DND-41 (cell line): ENCODE measurements at regions not wholly inside any gene's neighbourhood (a gene's known extent, or its start where the extent isn't known, plus 50 kb on each side); places are given as distances from the start of the nearest gene placed in this dataset.

Experiments
- EZH2 ChIP-seq: IDR thresholded peaks from 3 replicates; pipeline ENCODE4 v1.6.1; 2012; ENCODE audit warnings: borderline replicate concordance, low read depth, mild to moderate bottlenecking, moderate library complexity, low read length, inconsistent platforms; ENCODE audit not compliant: severe bottlenecking
- TF ChIP-seq, protein P1 (sequence below): IDR thresholded peaks from 2 replicates; pipeline ENCODE4 v1.5.1; 2012; ENCODE audit warnings: borderline replicate concordance, low read length, moderate library complexity, mild to moderate bottlenecking; ENCODE audit not compliant: poor library complexity, severe bottlenecking; ENCODE audit errors: extremely low read depth

DNA sequence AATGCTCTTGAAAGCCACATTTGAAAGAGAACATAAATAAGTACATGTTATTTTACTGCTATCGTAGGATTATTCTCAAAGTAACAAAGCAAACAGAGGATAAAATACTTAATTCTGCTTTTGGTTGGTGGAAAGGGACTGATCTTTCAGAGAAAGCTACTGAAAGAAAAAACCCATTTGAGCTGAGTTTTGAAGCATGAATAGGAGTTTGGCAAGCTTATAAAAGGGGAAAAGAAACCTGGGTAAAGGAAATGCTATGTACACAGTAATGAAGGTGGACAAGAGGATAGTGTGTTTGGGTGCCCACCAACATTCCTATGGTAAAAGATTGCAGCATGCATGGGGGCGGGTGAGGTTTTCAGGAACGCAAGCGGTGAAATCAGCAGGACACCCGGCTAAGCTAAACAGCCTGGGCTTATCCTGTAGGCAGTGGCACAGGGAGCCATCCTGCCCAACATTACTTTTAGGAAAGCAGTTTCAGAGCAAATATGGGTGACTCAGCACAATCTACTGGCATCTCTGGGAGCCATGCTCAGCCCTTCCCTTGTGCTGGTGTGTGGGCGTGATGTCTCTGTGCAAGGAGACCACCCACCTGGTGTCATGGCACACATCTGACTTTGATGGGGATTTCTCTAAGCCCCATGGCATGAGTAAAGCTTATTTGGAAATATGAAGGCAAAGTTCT, 673.9 kb upstream of the KLF4 start:
- TF ChIP-seq, protein P1, sequence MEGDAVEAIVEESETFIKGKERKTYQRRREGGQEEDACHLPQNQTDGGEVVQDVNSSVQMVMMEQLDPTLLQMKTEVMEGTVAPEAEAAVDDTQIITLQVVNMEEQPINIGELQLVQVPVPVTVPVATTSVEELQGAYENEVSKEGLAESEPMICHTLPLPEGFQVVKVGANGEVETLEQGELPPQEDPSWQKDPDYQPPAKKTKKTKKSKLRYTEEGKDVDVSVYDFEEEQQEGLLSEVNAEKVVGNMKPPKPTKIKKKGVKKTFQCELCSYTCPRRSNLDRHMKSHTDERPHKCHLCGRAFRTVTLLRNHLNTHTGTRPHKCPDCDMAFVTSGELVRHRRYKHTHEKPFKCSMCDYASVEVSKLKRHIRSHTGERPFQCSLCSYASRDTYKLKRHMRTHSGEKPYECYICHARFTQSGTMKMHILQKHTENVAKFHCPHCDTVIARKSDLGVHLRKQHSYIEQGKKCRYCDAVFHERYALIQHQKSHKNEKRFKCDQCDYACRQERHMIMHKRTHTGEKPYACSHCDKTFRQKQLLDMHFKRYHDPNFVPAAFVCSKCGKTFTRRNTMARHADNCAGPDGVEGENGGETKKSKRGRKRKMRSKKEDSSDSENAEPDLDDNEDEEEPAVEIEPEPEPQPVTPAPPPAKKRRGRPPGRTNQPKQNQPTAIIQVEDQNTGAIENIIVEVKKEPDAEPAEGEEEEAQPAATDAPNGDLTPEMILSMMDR: no peak
- no peak for TF ChIP-seq EZH2
